ENCODE measurements at regions not wholly inside any gene's neighbourhood (a gene's known extent, or its start where the extent isn't known, plus 50 kb on each side); places are given as distances from the start of the nearest gene placed in this dataset.

DNA sequence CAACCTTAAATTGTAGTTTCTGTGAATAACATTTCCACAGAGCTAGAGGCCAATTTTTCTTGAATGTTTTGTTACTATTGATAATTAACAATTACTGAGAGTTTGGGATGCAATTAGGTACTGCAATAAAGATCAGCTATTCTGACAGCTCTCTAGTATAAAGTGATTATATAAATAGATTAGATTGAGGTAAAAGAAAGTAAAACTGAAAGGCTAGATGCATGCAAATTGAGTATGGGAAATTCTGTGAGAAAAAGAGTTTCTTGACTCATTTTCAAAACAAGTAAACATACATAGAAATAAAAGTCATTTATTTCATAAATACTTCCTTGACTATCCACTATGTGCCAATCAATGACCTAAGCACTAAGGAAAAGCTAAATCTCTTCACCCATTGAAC lies 1087.5 kb upstream of the ATXN8OS start (continued):
- TF ChIP-seq, protein P1, sequence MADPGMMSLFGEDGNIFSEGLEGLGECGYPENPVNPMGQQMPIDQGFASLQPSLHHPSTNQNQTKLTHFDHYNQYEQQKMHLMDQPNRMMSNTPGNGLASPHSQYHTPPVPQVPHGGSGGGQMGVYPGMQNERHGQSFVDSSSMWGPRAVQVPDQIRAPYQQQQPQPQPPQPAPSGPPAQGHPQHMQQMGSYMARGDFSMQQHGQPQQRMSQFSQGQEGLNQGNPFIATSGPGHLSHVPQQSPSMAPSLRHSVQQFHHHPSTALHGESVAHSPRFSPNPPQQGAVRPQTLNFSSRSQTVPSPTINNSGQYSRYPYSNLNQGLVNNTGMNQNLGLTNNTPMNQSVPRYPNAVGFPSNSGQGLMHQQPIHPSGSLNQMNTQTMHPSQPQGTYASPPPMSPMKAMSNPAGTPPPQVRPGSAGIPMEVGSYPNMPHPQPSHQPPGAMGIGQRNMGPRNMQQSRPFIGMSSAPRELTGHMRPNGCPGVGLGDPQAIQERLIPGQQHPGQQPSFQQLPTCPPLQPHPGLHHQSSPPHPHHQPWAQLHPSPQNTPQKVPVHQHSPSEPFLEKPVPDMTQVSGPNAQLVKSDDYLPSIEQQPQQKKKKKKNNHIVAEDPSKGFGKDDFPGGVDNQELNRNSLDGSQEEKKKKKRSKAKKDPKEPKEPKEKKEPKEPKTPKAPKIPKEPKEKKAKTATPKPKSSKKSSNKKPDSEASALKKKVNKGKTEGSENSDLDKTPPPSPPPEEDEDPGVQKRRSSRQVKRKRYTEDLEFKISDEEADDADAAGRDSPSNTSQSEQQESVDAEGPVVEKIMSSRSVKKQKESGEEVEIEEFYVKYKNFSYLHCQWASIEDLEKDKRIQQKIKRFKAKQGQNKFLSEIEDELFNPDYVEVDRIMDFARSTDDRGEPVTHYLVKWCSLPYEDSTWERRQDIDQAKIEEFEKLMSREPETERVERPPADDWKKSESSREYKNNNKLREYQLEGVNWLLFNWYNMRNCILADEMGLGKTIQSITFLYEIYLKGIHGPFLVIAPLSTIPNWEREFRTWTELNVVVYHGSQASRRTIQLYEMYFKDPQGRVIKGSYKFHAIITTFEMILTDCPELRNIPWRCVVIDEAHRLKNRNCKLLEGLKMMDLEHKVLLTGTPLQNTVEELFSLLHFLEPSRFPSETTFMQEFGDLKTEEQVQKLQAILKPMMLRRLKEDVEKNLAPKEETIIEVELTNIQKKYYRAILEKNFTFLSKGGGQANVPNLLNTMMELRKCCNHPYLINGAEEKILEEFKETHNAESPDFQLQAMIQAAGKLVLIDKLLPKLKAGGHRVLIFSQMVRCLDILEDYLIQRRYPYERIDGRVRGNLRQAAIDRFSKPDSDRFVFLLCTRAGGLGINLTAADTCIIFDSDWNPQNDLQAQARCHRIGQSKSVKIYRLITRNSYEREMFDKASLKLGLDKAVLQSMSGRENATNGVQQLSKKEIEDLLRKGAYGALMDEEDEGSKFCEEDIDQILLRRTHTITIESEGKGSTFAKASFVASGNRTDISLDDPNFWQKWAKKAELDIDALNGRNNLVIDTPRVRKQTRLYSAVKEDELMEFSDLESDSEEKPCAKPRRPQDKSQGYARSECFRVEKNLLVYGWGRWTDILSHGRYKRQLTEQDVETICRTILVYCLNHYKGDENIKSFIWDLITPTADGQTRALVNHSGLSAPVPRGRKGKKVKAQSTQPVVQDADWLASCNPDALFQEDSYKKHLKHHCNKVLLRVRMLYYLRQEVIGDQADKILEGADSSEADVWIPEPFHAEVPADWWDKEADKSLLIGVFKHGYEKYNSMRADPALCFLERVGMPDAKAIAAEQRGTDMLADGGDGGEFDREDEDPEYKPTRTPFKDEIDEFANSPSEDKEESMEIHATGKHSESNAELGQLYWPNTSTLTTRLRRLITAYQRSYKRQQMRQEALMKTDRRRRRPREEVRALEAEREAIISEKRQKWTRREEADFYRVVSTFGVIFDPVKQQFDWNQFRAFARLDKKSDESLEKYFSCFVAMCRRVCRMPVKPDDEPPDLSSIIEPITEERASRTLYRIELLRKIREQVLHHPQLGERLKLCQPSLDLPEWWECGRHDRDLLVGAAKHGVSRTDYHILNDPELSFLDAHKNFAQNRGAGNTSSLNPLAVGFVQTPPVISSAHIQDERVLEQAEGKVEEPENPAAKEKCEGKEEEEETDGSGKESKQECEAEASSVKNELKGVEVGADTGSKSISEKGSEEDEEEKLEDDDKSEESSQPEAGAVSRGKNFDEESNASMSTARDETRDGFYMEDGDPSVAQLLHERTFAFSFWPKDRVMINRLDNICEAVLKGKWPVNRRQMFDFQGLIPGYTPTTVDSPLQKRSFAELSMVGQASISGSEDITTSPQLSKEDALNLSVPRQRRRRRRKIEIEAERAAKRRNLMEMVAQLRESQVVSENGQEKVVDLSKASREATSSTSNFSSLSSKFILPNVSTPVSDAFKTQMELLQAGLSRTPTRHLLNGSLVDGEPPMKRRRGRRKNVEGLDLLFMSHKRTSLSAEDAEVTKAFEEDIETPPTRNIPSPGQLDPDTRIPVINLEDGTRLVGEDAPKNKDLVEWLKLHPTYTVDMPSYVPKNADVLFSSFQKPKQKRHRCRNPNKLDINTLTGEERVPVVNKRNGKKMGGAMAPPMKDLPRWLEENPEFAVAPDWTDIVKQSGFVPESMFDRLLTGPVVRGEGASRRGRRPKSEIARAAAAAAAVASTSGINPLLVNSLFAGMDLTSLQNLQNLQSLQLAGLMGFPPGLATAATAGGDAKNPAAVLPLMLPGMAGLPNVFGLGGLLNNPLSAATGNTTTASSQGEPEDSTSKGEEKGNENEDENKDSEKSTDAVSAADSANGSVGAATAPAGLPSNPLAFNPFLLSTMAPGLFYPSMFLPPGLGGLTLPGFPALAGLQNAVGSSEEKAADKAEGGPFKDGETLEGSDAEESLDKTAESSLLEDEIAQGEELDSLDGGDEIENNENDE (IDR thresholded peaks at IDR 0.05; ENCODE audit: insufficient replicate concordance, low read length): no peak
- TF ChIP-seq, protein P2, sequence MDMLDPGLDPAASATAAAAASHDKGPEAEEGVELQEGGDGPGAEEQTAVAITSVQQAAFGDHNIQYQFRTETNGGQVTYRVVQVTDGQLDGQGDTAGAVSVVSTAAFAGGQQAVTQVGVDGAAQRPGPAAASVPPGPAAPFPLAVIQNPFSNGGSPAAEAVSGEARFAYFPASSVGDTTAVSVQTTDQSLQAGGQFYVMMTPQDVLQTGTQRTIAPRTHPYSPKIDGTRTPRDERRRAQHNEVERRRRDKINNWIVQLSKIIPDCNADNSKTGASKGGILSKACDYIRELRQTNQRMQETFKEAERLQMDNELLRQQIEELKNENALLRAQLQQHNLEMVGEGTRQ (IDR thresholded peaks at IDR 0.05; ENCODE audit: low read length): no peak
- TF ChIP-seq NANOG (IDR thresholded peaks at IDR 0.05; ENCODE audit: insufficient read depth, low read depth, low read length, poor library complexity, severe bottlenecking) (no peak), SRF (IDR thresholded peaks at IDR 0.05; ENCODE audit: low read depth, low read length) (no peak), TBP (IDR thresholded peaks at IDR 0.05; ENCODE audit: low read depth, low read length) (no peak), NRF1 (IDR thresholded peaks at IDR 0.05; ENCODE audit: low read depth, low read length) (no peak), KDM5A (IDR thresholded peaks at IDR 0.05; ENCODE audit: low read length) (no peak)
- TF ChIP-seq, protein P3, sequence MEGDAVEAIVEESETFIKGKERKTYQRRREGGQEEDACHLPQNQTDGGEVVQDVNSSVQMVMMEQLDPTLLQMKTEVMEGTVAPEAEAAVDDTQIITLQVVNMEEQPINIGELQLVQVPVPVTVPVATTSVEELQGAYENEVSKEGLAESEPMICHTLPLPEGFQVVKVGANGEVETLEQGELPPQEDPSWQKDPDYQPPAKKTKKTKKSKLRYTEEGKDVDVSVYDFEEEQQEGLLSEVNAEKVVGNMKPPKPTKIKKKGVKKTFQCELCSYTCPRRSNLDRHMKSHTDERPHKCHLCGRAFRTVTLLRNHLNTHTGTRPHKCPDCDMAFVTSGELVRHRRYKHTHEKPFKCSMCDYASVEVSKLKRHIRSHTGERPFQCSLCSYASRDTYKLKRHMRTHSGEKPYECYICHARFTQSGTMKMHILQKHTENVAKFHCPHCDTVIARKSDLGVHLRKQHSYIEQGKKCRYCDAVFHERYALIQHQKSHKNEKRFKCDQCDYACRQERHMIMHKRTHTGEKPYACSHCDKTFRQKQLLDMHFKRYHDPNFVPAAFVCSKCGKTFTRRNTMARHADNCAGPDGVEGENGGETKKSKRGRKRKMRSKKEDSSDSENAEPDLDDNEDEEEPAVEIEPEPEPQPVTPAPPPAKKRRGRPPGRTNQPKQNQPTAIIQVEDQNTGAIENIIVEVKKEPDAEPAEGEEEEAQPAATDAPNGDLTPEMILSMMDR (IDR thresholded peaks at IDR 0.05; ENCODE audit: control extremely low read depth in 1 of 3, insufficient read depth in 1 of 3, low read depth in 1 of 3, low read length in 3 of 3): no peak

Data from H1 (cell line).